Neural crest cell (in vitro differentiated cells): ENCODE measurements at regions not wholly inside any gene's neighbourhood (a gene's known extent, or its start where the extent isn't known, plus 50 kb on each side); places are given as distances from the start of the nearest gene placed in this dataset.

ENCODE experiments used
- DNase-seq: peaks from one replicate; pipeline ENCODE4 v3.0.0; 2021; ENCODE audit warnings: low read depth, mixed read lengths, low spot score
- H3K27ac Mint-ChIP-seq: one replicate; pipeline ENCODE4 v1.8.0; 2021; ENCODE audit warnings: mild to moderate bottlenecking, mixed read lengths; ENCODE audit not compliant: unreplicated experiment
- H3K27me3 Mint-ChIP-seq: 2 replicates; pipeline ENCODE4 v1.8.0; 2021; ENCODE audit warnings: low read depth, mild to moderate bottlenecking, mixed read lengths
- H3K36me3 Mint-ChIP-seq: 2 replicates; pipeline ENCODE4 v1.8.0; 2021; ENCODE audit warnings: low read depth, mild to moderate bottlenecking, mixed read lengths
- H3K4me1 Mint-ChIP-seq: 2 replicates; pipeline ENCODE4 v1.8.0; 2021; ENCODE audit warnings: mixed read lengths
- H3K4me3 Mint-ChIP-seq: one replicate; pipeline ENCODE4 v1.8.0; 2021; ENCODE audit warnings: mild to moderate bottlenecking, mixed read lengths
- H3K9me3 Mint-ChIP-seq: 2 replicates; pipeline ENCODE4 v1.8.0; 2021; ENCODE audit warnings: mixed read lengths
- TF ChIP-seq, protein P1 (sequence below): fragments of 200-600 bp; sonication (generic); conservative IDR thresholded peaks from 2 replicates; pipeline ENCODE4 v1.5.0; 2021; ENCODE audit warnings: antibody characterized with exemption, mild to moderate bottlenecking

DNA sequence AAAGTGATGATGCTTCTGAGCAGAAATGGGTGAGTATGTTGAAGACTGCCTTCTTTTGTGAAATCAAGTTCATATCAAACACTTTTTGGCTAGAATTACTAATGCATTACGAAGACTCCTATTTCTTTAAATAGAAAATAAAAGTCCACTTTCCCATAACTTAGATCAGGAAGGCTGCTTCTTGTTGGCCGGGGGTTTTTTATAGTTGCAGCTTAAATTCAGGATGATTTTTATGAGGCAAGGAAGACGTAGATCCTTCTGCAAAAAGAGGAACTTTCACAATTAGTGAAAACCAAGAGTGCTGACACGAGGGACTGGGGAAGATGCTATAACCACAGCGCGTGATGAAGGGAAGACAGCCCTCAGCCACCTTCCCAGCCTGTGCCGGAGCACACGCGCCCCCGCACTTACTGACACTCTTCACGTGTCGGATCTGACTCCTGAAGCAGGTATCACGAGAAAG, 206.1 kb upstream of the PRDM1 start:
- H3K4me3 Mint-ChIP-seq = no peak overlapping the region
- H3K36me3 Mint-ChIP-seq = no peaks in the 10 kb centered on the region
- DNase-seq = no peak
- H3K27me3 Mint-ChIP-seq = peaks cover 8% of the 10 kb centered on the region
- TF ChIP-seq, protein P1, sequence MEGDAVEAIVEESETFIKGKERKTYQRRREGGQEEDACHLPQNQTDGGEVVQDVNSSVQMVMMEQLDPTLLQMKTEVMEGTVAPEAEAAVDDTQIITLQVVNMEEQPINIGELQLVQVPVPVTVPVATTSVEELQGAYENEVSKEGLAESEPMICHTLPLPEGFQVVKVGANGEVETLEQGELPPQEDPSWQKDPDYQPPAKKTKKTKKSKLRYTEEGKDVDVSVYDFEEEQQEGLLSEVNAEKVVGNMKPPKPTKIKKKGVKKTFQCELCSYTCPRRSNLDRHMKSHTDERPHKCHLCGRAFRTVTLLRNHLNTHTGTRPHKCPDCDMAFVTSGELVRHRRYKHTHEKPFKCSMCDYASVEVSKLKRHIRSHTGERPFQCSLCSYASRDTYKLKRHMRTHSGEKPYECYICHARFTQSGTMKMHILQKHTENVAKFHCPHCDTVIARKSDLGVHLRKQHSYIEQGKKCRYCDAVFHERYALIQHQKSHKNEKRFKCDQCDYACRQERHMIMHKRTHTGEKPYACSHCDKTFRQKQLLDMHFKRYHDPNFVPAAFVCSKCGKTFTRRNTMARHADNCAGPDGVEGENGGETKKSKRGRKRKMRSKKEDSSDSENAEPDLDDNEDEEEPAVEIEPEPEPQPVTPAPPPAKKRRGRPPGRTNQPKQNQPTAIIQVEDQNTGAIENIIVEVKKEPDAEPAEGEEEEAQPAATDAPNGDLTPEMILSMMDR = no peak
- H3K4me1 Mint-ChIP-seq = peaks cover 7% of the 10 kb centered on the region
- H3K9me3 Mint-ChIP-seq = no peaks in the 10 kb centered on the region
- no peak overlapping the region for H3K27ac Mint-ChIP-seq

DNA sequence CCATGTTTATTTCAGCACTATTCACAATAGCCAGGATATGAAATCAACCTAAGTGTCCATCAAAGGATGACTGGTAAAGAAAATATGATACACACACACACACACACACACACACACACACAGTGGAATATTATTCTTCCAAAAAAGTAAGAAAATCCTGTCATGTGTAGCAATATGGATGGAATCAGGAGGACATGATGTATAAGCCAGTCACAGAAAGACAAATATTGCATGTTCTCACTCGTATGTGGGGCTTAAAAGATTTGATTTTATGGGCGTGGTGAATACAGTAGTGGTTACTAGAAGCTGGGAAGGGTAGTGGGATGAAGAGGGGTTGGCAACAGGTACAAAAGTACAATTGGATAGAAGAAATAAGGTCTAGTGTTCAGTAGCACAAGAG, 207.0 kb upstream of the PRDM1 start:
- no peak overlapping the region for H3K4me3 Mint-ChIP-seq
- no peaks in the 10 kb centered on the region for H3K36me3 Mint-ChIP-seq
- TF ChIP-seq, protein P1 = no peak
- H3K4me1 Mint-ChIP-seq = peaks cover 7% of the 10 kb centered on the region
- no peaks in the 10 kb centered on the region for H3K9me3 Mint-ChIP-seq
- H3K27me3 Mint-ChIP-seq = peaks cover 5% of the 10 kb centered on the region
- no peak for DNase-seq
- no peak overlapping the region for H3K27ac Mint-ChIP-seq

DNA sequence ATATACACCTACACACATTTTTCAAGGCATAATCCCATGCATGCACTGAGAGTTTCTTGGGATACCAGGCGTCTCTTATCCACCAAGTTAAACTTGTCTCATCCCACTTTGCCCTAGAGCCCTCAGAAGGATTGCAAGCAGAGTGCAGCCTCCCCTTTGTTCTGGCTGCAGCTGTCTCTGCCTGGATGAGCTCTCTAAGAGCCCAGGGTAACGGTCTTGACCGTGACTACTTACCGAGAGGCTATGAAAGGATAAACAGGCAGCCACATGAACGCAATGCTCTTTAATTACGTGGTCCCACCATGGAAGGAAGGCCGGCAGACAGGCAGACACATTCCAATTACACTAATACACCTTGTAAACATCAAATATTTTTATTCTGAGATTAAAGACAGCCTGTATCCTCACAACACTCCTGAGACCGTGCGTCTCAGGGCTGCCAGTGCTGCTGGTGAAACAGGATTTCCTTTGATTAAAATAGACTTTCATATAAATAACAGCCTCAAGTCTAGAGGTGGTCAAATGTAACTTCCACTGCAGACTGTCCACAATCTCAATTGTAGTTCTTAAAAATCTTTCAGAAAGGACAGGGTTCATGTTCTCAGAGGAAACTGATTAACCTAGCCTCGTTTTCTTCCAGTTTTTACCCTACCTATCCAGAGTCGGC, 210.0 kb upstream of the PRDM1 start:
- Mint-ChIP-seq H3K36me3 (no peaks in the 10 kb centered on the region), H3K4me3 (no peak overlapping the region)
- TF ChIP-seq, protein P1 = no peak

DNA sequence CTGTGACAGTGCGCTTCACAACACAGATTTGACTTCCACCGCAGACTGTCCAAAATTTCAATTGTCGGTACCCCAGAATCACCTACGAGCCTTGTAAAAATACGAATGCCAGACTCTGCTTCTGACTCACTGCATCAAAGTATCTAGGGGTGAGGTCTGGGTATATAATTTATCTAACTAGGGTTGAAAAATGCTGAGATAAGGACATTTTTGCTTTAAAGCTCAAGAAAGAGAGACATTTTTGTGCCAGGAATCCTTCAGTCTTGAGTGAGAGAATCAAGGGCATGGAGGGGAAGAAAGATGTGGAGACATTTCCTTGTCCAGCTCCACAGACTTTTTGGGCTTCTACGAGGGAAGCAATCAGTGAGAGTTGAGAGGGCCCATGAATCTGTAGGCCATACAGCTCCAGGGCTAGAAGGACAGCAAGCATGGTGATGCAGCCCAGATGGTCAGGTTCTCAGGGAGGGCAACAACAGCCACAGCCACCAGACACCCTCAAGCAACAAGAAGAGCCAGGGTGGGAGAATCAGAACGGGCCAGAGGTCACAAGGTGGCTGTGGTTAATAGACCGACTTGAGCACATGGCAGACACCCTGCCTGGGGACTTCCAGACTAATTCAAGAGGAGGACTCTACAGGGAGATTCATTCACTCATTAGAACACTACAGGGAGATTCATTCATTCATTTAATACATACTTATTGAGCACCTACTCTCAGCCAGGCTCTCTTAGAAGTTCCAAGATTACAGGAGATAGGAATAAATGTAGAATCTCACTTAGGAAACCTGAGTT, 211.1 kb upstream of the PRDM1 start:
- H3K27ac Mint-ChIP-seq = no peak overlapping the region
- peaks cover 5% of the 10 kb centered on the region for H3K27me3 Mint-ChIP-seq
- TF ChIP-seq, protein P1 = no peak
- no peak overlapping the region for H3K4me3 Mint-ChIP-seq
- no peak for DNase-seq
- H3K36me3 Mint-ChIP-seq = no peaks in the 10 kb centered on the region
- no peaks in the 10 kb centered on the region for H3K9me3 Mint-ChIP-seq
- H3K4me1 Mint-ChIP-seq = peaks cover 5% of the 10 kb centered on the region

More for the DNA sequence above, 210.0 kb upstream of the PRDM1 start:
- Mint-ChIP-seq H3K4me1 (peaks cover 11% of the 10 kb centered on the region), H3K27me3 (peaks cover 7% of the 10 kb centered on the region), H3K9me3 (no peaks in the 10 kb centered on the region), H3K27ac (no peak overlapping the region)
- no peak for DNase-seq

DNA sequence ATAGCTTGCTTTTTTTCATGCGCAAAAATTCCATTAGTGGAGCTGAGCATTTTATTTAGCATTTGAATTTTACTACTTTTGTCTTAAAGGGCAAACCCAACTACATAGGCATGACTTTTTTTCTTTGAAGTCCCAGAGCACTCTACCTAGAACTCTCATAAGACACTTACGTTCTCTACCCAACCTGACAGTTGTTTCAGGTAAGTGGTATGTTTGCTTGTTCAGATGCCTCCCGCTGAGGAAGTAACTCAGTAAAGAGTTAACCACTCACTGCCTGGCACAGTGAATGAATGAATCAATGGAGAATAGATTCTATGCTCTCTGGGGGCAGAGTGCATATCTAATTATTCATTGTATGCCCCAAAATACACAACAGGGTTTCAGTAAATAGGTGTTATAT, 212.3 kb upstream of the PRDM1 start:
- H3K27ac Mint-ChIP-seq = no peak overlapping the region
- no peaks in the 10 kb centered on the region for H3K36me3 Mint-ChIP-seq
- no peak overlapping the region for H3K4me3 Mint-ChIP-seq
- peaks cover 5% of the 10 kb centered on the region for H3K4me1 Mint-ChIP-seq
- no peak for DNase-seq
- peaks cover 5% of the 10 kb centered on the region for H3K27me3 Mint-ChIP-seq
- H3K9me3 Mint-ChIP-seq = no peaks in the 10 kb centered on the region
- TF ChIP-seq, protein P1 = no peak
